ENCODE measurements at regions not wholly inside any gene's neighbourhood (a gene's known extent, or its start where the extent isn't known, plus 50 kb on each side); places are given as distances from the start of the nearest gene placed in this dataset.

GRCh38 chr1:94593611-94594010 is 52.1 kb upstream of the F3 start (continued):
- TF ChIP-seq, protein P1, sequence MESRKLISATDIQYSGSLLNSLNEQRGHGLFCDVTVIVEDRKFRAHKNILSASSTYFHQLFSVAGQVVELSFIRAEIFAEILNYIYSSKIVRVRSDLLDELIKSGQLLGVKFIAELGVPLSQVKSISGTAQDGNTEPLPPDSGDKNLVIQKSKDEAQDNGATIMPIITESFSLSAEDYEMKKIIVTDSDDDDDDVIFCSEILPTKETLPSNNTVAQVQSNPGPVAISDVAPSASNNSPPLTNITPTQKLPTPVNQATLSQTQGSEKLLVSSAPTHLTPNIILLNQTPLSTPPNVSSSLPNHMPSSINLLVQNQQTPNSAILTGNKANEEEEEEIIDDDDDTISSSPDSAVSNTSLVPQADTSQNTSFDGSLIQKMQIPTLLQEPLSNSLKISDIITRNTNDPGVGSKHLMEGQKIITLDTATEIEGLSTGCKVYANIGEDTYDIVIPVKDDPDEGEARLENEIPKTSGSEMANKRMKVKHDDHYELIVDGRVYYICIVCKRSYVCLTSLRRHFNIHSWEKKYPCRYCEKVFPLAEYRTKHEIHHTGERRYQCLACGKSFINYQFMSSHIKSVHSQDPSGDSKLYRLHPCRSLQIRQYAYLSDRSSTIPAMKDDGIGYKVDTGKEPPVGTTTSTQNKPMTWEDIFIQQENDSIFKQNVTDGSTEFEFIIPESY (IDR thresholded peaks at IDR 0.05), result no peak
- TF ChIP-seq NR2F2 (IDR thresholded peaks at IDR 0.05), result no peak
- TF ChIP-seq FOXA1 (IDR thresholded peaks at IDR 0.05), result no peak

DNA sequence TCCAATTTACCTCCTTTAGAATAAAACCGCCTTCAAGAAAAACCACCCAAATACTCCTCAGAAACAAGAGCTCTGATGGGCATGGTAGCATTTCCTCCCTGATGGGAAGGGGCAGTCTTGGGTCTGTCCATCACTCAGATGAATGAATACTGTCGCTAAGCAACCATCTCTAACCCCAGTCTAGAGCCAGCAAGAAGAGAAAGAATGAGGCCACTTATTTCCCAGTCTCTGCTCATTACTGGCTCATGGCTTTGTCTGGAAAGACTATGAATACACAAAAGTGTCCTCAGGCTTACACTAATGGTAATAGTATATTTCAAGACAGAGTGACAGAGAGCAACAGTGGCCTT is 51.0 kb upstream of the F3 start:
- no peak for TF ChIP-seq HNF4G (IDR thresholded peaks at IDR 0.05)
- Histone ChIP-seq H3K4me3 (ENCODE audit: low read depth in 1 of 3, low read length in 3 of 3) (no peak overlapping the region), H3K36me3 (ENCODE audit: control insufficient read depth in 4 of 4, insufficient read depth in 3 of 4, low read depth in 1 of 4, low read length in 3 of 4) (no peaks in the 10 kb centered on the region), H3K4me1 (ENCODE audit: control insufficient read depth in 4 of 4, insufficient read depth in 4 of 4, low read length in 3 of 4) (no peaks in the 10 kb centered on the region), H3K27me3 (ENCODE audit: control insufficient read depth in 4 of 4, insufficient read depth in 4 of 4, low read length in 3 of 4) (no peaks in the 10 kb centered on the region), H3K9me3 (ENCODE audit: control insufficient read depth in 4 of 4, low read length in 3 of 4) (no peaks in the 10 kb centered on the region), H3K9ac (ENCODE audit: low read depth in 1 of 2, low read length in 2 of 2) (no peak overlapping the region), H3K27ac (ENCODE audit: low read depth in 1 of 2, low read length in 2 of 2) (no peak overlapping the region)
- no peak for DNase-seq (ENCODE audit: low spot score)
- WGBS, result 97% methylated on average over 2 of the region's 2 CpGs

GRCh38 chr1:94591823-94592570 is 50.4 kb upstream of the F3 start:
- Histone ChIP-seq H3K27ac (ENCODE audit: low read depth in 1 of 2, low read length in 2 of 2) (no peak overlapping the region), H3K27me3 (ENCODE audit: control insufficient read depth in 4 of 4, insufficient read depth in 4 of 4, low read length in 3 of 4) (no peaks in the 10 kb centered on the region), H3K4me3 (ENCODE audit: low read depth in 1 of 3, low read length in 3 of 3) (no peak overlapping the region), H3K36me3 (ENCODE audit: control insufficient read depth in 4 of 4, insufficient read depth in 3 of 4, low read depth in 1 of 4, low read length in 3 of 4) (no peaks in the 10 kb centered on the region), H3K4me1 (ENCODE audit: control insufficient read depth in 4 of 4, insufficient read depth in 4 of 4, low read length in 3 of 4) (no peaks in the 10 kb centered on the region), H3K9me3 (ENCODE audit: control insufficient read depth in 4 of 4, low read length in 3 of 4) (no peaks in the 10 kb centered on the region), H3K9ac (ENCODE audit: low read depth in 1 of 2, low read length in 2 of 2) (no peak overlapping the region)
- 94% methylated on average over 7 of the region's 7 CpGs for WGBS
- TF ChIP-seq YY1 (IDR thresholded peaks at IDR 0.05) (no peak), GABPA (IDR thresholded peaks at IDR 0.05 in 1 of 2, conservative IDR thresholded peaks at IDR 0.05 in 1 of 2) (no peak), RXRA (IDR thresholded peaks at IDR 0.05) (no peak), HNF4A (conservative IDR thresholded peaks at IDR 0.05) (no peak), NR2F2 (IDR thresholded peaks at IDR 0.05) (no peak), FOXA1 (IDR thresholded peaks at IDR 0.05) (no peak), JUND (IDR thresholded peaks at IDR 0.05) (no peak), EGR1 (IDR thresholded peaks at IDR 0.05; ENCODE audit: low read depth in 2 of 2) (no peak), FOXA2 (IDR thresholded peaks at IDR 0.05) (no peak), TAF1 (conservative IDR thresholded peaks at IDR 0.05) (no peak), SP1 (IDR thresholded peaks at IDR 0.05) (no peak), ATF3 (IDR thresholded peaks at IDR 0.05) (no peak), RAD21 (IDR thresholded peaks at IDR 0.05) (no peak), HNF4G (IDR thresholded peaks at IDR 0.05) (no peak), MAX (IDR thresholded peaks at IDR 0.05) (no peak)
- TF ChIP-seq, protein P1 (IDR thresholded peaks at IDR 0.05), result no peak
- TF ChIP-seq, protein P2, sequence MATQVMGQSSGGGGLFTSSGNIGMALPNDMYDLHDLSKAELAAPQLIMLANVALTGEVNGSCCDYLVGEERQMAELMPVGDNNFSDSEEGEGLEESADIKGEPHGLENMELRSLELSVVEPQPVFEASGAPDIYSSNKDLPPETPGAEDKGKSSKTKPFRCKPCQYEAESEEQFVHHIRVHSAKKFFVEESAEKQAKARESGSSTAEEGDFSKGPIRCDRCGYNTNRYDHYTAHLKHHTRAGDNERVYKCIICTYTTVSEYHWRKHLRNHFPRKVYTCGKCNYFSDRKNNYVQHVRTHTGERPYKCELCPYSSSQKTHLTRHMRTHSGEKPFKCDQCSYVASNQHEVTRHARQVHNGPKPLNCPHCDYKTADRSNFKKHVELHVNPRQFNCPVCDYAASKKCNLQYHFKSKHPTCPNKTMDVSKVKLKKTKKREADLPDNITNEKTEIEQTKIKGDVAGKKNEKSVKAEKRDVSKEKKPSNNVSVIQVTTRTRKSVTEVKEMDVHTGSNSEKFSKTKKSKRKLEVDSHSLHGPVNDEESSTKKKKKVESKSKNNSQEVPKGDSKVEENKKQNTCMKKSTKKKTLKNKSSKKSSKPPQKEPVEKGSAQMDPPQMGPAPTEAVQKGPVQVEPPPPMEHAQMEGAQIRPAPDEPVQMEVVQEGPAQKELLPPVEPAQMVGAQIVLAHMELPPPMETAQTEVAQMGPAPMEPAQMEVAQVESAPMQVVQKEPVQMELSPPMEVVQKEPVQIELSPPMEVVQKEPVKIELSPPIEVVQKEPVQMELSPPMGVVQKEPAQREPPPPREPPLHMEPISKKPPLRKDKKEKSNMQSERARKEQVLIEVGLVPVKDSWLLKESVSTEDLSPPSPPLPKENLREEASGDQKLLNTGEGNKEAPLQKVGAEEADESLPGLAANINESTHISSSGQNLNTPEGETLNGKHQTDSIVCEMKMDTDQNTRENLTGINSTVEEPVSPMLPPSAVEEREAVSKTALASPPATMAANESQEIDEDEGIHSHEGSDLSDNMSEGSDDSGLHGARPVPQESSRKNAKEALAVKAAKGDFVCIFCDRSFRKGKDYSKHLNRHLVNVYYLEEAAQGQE (IDR thresholded peaks at IDR 0.05), result no peak
- TF ChIP-seq, protein P3, sequence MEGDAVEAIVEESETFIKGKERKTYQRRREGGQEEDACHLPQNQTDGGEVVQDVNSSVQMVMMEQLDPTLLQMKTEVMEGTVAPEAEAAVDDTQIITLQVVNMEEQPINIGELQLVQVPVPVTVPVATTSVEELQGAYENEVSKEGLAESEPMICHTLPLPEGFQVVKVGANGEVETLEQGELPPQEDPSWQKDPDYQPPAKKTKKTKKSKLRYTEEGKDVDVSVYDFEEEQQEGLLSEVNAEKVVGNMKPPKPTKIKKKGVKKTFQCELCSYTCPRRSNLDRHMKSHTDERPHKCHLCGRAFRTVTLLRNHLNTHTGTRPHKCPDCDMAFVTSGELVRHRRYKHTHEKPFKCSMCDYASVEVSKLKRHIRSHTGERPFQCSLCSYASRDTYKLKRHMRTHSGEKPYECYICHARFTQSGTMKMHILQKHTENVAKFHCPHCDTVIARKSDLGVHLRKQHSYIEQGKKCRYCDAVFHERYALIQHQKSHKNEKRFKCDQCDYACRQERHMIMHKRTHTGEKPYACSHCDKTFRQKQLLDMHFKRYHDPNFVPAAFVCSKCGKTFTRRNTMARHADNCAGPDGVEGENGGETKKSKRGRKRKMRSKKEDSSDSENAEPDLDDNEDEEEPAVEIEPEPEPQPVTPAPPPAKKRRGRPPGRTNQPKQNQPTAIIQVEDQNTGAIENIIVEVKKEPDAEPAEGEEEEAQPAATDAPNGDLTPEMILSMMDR (IDR thresholded peaks at IDR 0.05; ENCODE audit: low read depth, low read length, missing input control), result no peak
- DNase-seq (ENCODE audit: low spot score), result no peak

Data from liver (tissue), 8 donors.